HG03439 (cell line): ENCODE measurements at regions not wholly inside any gene's neighbourhood (a gene's known extent, or its start where the extent isn't known, plus 50 kb on each side); places are given as distances from the start of the nearest gene placed in this dataset.
"Not testable (repeated sequence)": the region's sequence is repeated elsewhere in the genome, so short reads cannot be mapped to it uniquely, and the experiment has no call there.

Experiments used
- ATAC-seq: cut with Tn5 transposase; IDR thresholded peaks from one replicate; pipeline ENCODE4 v1.9.1; 2021; ENCODE audit warnings: mild to moderate bottlenecking, moderate library complexity; ENCODE audit not compliant: unreplicated experiment

GRCh38 chr2:8119782-8120505 lies 561.9 kb upstream of the ID2 start:
- no peak for ATAC-seq

GRCh38 chr2:8120506-8120860 lies 561.4 kb upstream of the ID2 start:
- ATAC-seq, result no peak

- ATAC-seq, result no peak
These were observed 560.6 kb upstream of the ID2 start for GRCh38 chr2:8121022-8121825.

- ATAC-seq, result no peak
These were observed 559.9 kb upstream of the ID2 start for GRCh38 chr2:8121826-8122513.

- no peak for ATAC-seq
These were observed 559.3 kb upstream of the ID2 start for GRCh38 chr2:8122520-8122919.

GRCh38 chr2:8123464-8123863 lies 558.4 kb upstream of the ID2 start:
- ATAC-seq, result no peak

- ATAC-seq, result no peak
These were observed 555.8 kb upstream of the ID2 start for GRCh38 chr2:8125741-8126711.

- no peak for ATAC-seq
These were observed 555.1 kb upstream of the ID2 start for GRCh38 chr2:8126783-8127182.

GRCh38 chr2:8131423-8131822 lies 550.4 kb upstream of the ID2 start:
- not testable (repeated sequence) for ATAC-seq

GRCh38 chr2:8132351-8132831 lies 549.5 kb upstream of the ID2 start:
- no peak for ATAC-seq

GRCh38 chr2:8132879-8133278 lies 549.0 kb upstream of the ID2 start:
- ATAC-seq, result no peak

- ATAC-seq, result no peak
These were observed 548.5 kb upstream of the ID2 start for GRCh38 chr2:8133363-8133762.

- ATAC-seq, result no peak
These were observed 547.9 kb upstream of the ID2 start for GRCh38 chr2:8133913-8134472.

- ATAC-seq, result no peak
These were observed 547.4 kb upstream of the ID2 start for GRCh38 chr2:8134473-8134932.

- ATAC-seq, result no peak
These were observed 546.7 kb upstream of the ID2 start for GRCh38 chr2:8134985-8135682.

- ATAC-seq, result no peak
These were observed 544.1 kb upstream of the ID2 start for GRCh38 chr2:8137801-8138200.

GRCh38 chr2:8138525-8138922 lies 543.3 kb upstream of the ID2 start:
- no peak for ATAC-seq

GRCh38 chr2:8138923-8139667 lies 542.8 kb upstream of the ID2 start:
- ATAC-seq, result no peak

- no peak for ATAC-seq
These were observed 542.1 kb upstream of the ID2 start for GRCh38 chr2:8139668-8140200.
